Muscle of back (tissue), 3 donors: ENCODE measurements at regions not wholly inside any gene's neighbourhood (a gene's known extent, or its start where the extent isn't known, plus 50 kb on each side); places are given as distances from the start of the nearest gene placed in this dataset.
"Not testable (repeated sequence)": the region's sequence is repeated elsewhere in the genome, so short reads cannot be mapped to it uniquely, and the experiment has no call there.

Experiments
- DNase-seq, 3 donors: peaks; one replicate each; pipeline versions ENCODE4 v3.0.0 to v3.0.0-alpha.2; 2013

- DNase-seq, result no peak
Measured at GRCh38 chr6:7000825-7001777, 106.7 kb upstream of the RREB1 start.

- DNase-seq, result no peak
Measured at GRCh38 chr6:7003041-7003440, 104.7 kb upstream of the RREB1 start.

- DNase-seq, result peak in 2 of 3 donors; percentile 26 to 30
Measured at GRCh38 chr6:7004581-7005297, 103.0 kb upstream of the RREB1 start.

- DNase-seq, result no peak
Measured at GRCh38 chr6:7006515-7007191, 101.1 kb upstream of the RREB1 start.

- no peak for DNase-seq
Measured at GRCh38 chr6:7008451-7008988, 99.2 kb upstream of the RREB1 start.

- no peak for DNase-seq
Measured at GRCh38 chr6:7016226-7016625, 91.5 kb upstream of the RREB1 start.

- DNase-seq, result no peak
Measured at GRCh38 chr6:7021301-7021700, 86.5 kb upstream of the RREB1 start.

- no peak for DNase-seq
Measured at GRCh38 chr6:7025861-7026260, 81.9 kb upstream of the RREB1 start.

GRCh38 chr6:7028963-7029362, 78.8 kb upstream of the RREB1 start:
- not testable (repeated sequence) for DNase-seq

GRCh38 chr6:7030968-7031367, 76.8 kb upstream of the RREB1 start:
- DNase-seq, result not testable (repeated sequence)

GRCh38 chr6:7033202-7033601, 74.6 kb upstream of the RREB1 start:
- peak in 1 of 3 donors; percentile 31 for DNase-seq

- DNase-seq, result no peak
Measured at GRCh38 chr6:7034055-7034454, 73.7 kb upstream of the RREB1 start.

GRCh38 chr6:7035837-7036249, 71.9 kb upstream of the RREB1 start:
- DNase-seq, result no peak

GRCh38 chr6:7041511-7042026, 66.2 kb upstream of the RREB1 start:
- no peak for DNase-seq

GRCh38 chr6:7042056-7042653, 65.6 kb upstream of the RREB1 start:
- DNase-seq, result no peak

GRCh38 chr6:7042654-7043545, 64.9 kb upstream of the RREB1 start:
- DNase-seq, result peak in 1 of 3 donors; percentile 35

- DNase-seq, result no peak
Measured at GRCh38 chr6:7045331-7045730, 62.4 kb upstream of the RREB1 start.

GRCh38 chr6:7045746-7046145, 62.0 kb upstream of the RREB1 start:
- DNase-seq, result no peak

- no peak for DNase-seq
Measured at GRCh38 chr6:7047128-7047527, 60.6 kb upstream of the RREB1 start.

- no peak for DNase-seq
Measured at GRCh38 chr6:7047966-7048365, 59.8 kb upstream of the RREB1 start.
